ENCODE measurements at regions not wholly inside any gene's neighbourhood (a gene's known extent, or its start where the extent isn't known, plus 50 kb on each side); places are given as distances from the start of the nearest gene placed in this dataset.

DNA sequence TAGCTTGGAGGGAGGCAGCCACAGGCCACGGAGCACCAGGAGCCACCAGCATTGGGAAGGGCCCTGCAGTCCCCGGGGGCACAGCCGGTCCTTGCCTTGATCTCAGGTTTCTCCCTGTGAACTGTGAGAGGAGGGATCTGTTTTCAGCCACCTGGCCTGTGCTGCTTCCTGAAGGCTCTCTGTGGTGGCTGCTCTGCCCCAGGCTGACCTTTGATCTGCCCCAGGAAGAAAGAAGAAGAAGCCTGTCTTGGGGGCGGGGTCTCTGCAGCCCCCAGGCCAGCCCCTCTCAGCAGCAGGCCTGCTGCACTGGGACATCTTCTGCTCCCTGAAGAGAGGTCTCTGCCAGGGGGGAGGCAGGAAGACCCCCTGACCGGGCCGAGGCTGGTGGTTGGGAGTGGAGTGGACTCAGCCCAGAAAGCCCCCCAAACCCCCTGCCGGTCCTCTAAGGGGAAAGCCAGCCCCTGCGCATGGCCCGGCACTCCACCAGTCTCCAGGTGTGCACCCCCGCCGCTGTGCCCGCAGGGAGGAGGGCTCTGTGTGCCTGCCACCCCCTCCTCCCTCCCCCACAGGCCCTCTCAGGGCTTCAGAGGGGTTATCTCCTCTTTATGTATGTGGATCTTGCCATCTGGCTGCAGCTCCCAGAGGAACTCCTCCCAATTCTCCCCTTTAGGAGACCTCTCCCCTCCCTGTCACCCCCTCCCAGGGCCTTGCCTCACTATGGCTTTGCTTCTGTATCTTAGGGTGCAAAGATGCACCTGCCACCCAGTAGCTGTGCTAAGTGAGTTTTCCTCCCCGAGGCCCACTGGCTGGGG is 675.3 kb downstream of the BRD1 start:
- no peak for DNase-seq (ENCODE audit: low read depth)

DNA sequence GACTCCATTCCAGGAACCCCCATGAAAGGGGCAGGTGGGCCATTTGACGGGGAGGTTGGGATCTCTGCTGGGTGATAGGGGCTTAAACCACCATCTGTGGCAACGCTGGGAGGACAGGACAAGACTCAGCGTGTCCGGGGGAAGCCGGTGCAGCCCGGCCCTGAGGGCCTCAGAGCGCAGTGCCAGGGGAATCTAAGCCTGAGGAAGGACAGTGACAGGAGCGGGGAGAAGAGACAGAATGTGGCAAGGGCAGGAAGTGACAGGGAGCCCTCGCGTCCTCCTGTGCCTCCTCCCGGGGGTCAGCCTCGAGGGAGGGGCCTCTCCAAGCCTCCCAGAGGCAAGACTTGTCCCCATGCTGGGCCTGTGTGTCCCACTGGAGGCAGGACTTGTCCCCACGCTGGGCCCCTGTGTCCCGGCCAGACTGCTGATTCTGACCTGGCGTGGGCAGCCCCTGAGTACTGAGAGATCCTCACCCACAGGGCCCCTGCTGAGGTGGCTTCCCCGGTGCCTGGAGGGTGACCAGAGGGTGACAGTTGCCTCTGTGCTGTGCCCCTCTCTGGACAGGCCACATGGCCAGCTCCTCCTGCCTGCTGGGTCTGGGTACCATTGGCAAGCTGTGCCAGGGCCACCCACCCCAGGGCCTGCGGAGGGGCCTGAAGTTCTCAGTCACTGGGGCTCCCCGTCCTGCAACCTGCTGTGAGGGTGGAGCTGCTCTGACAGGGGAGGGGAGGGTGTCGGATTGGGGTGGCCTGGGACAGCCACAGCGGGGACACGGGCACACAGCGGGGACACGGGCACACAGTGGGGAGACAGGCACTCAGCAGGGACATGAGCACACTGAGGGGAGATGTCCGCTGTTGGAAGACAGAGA is 676.2 kb downstream of the BRD1 start:
- no peak for DNase-seq (ENCODE audit: low read depth)

DNA sequence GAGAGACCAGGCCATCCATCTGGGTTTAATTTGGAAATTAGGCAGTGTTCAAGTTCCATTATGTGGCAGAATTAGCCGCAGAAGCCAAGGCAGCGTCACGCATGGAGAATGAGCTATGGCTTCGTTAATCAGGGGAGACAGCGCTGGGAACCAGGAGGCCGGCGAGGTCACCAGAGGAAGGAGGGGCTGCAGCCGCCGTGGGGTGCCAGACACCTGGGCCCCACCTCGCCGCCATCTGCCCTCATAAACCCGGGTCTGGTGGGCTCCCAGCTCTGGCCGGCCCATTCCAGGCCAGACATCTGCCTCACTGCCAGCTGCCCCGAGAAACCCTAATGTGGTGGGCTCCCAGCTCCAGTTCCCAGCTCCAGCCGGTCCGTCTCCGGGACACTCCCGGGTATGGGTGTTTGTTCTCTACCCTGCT is 676.9 kb downstream of the BRD1 start:
- no peak for DNase-seq (ENCODE audit: low read depth)

DNA sequence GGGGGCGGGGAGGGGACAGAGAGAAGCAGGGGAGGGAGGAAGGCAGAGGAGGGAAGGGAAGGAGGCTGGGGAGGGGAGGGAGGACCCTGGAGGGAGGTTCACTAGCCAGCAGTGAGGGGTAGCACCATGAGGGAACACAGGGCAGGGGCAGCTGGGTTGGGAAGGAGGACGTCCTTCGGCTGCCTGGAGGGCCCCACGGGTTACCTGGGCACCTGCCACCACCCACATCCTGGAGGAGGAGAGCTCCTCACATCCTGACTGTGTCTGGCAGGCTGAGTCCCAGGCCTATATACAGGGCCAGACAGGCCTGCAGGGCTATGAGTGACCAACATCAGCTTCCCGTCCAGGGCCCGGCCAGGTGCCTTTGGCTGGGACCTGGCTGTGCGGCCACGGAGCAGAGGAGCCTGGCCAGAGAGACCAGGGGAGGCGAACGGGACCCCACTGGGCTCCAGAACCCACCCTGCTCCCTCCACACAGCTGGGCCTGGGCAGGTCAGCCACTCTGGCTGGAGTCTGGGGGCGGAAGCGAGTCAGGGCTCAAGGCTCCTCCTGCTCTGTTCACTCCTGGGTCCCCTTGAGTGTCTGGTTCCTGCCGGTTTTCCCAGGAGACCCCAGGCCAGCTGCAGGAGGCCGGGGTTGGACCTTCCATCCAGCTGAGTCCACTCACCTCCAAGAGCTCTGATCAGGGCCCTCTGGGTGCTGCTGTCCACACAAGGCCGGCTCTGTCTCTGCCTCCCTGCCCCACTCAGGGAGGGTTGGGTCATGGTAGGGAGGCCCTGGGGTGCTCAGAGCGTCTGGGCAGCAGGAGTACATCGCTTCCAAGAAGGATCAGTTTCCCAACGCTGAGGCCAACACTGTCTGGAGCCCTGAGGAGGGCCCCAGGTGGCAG is 677.7 kb downstream of the BRD1 start:
- DNase-seq (ENCODE audit: low read depth), result no peak

DNA sequence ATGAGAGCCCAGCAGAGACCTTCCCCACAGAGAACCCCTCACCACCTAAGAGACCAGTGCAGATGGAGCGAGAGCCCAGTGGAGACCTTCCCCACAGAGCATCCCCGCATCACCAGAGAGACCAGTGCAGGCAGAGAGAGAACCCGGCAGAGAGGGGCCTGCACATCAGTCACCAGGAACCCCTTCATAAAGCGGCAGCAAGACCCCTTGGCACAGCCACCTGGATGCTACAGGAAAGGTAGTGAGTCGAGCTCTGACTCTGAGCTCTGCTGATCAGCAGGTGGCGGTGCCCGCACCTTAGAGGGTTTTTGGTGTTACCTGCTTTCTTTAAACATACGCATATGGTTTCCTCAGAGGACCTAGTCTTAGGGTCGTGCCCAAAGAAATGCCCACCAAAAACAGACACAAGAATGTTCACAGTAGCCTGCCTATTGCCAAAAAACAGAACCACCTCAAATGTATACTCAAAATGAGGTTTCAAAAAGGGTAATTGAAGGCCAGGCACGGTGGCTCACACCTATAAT is 678.7 kb downstream of the BRD1 start:
- DNase-seq (ENCODE audit: low read depth), result no peak

DNA sequence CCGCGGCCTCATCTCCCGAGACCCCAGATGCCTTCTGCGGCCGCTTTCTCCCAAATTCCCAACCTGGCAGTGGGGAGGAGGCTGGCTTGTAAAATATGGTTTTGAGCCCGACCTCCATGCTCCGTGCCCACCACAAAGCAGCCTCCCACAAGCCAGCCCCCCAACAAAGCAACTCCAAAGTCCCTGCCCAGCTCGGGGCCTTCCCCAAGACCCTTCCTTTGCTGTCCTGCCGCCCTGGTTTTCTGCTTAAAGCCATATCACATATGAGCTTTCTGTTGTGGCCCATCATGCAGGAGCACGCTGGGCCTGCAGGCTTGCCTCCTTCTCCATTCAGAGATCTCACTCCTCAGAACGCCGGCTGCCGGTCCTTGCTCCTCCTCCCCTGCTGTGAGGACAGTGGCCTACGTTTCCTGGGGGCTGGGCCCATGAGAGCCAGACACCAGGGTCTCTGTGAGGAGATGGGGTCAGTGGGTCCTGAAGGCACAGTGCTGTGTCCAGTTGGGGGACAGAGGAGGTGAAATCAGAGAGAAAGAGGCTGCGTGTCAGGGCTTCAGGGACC is 680.0 kb downstream of the BRD1 start:
- DNase-seq (ENCODE audit: low read depth), result no peak

DNA sequence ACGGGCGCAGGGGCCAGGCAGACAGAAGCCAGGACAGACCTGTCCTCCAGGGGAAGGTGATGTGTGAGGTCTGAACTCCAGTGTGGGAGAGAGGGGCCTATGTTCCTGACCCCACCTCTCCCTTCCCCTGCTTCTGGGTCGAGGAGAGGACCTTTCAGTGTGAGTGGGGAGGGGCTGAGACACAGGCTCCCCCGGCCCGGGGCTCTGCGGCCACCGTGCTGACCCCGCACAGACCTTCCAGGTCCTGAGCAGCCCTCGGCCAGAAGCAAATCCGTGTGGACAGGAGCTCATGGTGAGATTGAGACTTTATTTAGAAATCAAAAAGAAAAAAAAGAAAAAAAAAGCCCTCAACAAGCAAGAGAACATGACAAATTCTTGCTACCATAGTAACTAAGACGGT is 680.5 kb downstream of the BRD1 start:
- DNase-seq (ENCODE audit: low read depth), result no peak

DNA sequence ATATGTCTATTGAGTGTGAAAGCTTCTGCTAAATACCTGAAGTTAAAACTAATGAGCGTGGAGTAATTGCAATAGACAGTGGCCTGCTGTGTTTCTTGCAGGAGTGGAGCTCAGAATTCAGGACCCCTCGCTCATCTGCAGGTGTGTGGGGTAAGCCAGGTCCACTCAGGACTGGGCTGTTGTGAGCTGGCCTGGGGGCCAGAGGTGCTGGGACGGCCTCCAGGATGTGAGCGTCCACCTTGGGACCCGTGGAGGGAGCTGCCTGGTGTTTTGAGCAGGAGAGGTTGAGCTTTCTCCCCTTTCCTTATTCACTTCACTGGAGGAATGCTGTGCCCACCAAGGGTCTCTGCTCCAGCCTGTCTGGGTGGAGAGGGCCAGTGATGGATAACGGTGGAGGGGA is 681.2 kb downstream of the BRD1 start:
- DNase-seq (ENCODE audit: low read depth), result no peak

DNA sequence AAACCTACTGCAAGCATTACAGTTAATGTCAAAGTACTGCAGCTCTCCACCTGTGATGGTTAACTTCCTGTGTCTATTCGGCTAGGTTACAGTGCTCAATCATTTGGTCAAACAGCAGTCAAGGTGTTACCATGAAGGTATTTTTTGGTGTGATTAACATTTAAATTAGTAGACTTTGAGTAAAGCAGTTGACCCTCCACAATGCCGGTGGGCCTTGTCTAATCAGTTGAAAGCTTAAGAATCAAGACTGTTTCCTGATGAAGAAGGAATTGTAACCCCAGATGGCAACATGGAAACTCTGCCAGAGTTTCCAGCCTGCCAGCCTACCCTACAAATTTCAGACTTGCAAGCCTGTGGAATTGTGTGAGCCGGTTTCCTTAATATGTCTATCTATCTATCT is 683.9 kb downstream of the BRD1 start:
- no peak for DNase-seq (ENCODE audit: low read depth)

DNA sequence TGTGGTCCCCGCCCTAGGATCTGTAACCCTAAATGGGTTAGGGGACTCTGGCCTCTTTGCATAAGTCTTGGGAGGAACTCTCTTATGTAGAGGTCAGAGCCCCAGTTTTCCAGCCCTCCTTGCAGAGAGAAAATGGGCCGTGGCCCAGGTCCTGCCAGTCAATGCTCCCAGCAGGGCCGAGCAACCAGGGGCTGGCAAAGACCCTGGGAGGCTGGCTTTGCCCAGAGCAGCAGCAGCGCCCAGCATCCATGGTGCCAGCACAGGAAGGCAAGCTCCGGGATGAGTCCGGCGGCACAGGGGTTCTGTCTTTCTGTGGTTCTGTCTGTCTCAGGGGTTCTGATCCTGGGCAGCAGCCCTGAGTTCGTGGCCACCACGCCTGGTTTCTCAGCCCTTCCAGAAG is 684.8 kb downstream of the BRD1 start:
- no peak for DNase-seq (ENCODE audit: low read depth)

DNA sequence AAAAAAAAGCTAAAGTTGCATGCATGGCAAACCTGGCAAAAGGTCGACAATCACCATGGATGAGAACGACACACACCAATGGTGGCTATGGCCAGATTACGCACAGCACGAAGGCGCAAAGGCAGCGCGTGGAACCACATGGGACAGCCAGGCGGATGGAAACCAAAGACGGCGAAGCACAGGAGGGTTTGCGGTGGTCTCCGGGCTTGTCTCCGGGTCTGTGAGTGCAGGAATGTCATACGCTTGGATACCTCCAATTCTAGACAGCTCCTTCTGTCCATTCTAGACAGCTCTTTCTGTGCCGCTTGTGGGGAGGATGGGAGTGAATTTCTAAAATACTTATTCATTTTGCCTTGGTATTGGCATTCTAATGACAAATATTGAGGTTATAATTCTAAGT is 685.4 kb downstream of the BRD1 start:
- DNase-seq (ENCODE audit: low read depth), result no peak

DNA sequence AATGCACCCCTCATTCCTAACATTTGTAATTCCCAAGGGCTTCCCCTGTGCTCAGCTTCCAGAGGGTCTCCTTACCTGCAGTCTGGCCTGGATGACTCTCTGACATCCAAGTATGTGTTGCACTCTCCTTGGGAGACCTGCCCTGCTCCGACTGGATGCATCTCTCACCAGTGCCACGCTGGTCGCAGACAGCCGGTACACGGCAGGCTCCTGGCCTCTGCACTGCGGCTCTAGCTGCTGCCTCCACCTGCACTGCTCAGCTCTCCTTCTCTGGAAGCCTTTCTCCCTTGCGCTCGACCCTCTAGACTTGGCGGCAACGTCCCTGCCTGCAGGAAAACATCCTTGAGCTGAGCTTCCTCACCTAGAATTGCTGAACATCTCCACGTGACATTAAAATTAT is 685.9 kb downstream of the BRD1 start:
- DNase-seq (ENCODE audit: low read depth), result no peak

DNA sequence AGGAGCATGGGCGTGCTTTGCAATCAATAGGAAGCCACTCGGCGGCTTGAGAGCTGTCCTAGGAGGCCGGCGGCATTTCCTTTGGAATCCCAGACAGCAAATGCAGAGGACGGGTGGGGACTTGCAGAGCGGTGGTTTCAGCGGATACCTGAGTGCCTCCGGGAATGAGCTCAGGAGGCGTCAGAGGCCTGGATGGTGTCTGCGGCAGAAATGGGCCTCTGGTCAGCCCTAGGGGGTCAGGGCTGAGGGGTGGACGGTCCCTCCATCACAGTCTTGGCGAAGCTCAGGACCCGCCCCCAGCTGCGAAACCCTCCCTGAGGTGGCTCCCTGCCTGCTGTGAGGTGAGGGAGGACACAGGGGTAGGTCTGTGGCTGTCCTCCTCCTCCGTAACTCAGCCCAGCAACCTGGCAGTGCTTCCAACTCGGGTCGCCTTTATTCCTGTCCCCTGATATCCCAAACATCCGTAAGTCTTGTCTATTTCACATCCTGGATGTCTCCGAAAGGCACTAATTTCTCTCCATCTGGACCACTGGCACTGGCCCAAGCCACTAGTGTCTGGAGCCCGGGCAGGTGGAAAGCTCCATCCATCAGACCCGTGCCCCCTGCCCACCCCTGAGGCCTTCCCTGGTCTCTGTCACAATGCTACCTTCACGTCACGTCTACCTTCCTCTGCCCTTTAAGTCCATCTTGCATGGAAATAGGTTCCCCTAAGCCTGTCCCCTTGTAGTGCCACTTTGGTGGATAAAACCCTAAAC is 686.6 kb downstream of the BRD1 start:
- no peak for DNase-seq (ENCODE audit: low read depth)

DNA sequence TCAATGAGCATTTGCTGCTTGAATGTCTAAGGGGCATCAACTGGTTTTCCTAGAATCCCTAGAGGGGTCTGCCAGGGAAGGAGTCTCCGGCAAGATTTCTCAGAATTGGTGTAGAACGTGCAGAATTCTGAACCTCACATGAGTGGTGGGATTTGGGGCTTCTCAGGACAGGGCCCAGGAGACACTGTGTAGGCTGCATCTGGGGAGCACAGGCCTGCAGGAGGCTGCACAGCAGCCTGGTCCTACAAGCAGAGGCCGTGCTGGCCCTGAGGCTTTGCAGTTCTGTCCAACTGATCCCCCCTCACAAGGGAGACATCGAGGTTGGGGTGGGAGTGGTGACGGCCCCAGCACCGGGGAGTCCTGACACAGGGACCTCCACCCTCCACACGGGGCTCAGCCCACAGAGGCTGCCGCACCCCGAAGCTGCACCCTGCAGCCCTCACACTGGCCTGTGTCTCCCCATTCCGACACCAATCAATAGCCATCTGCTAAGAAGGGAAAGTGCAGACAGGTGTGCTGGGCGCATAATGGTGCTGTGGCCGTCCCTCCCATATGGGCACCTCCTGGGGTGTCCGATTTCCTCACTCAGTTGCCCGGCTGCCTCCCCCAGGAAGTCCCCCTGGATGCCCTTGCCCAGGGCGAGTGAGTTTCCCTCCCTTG is 688.1 kb downstream of the BRD1 start:
- DNase-seq (ENCODE audit: low read depth), result no peak

DNA sequence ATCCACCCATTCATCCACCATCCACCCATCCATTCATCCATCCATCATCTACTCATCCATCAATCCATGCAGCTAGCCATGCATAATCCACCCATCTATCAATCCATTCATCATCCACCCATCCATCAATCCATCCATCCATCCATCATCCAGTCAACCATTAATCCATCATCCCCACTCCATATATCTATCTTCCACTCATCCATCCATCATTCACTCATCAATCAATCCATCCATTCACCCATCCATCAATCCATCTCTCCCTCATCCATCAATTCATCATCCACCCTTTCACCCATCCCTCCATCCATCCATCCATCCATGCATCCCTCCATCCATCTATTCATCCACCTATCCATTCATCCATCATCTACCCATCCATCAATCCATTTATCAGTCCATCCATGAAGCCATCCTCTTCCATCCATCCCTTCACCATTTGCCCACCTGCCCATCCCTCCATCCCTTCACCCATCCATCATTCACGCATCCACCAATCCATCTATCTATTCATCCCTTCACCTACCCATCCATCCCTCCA is 689.4 kb downstream of the BRD1 start:
- DNase-seq (ENCODE audit: low read depth), result no peak

DNA sequence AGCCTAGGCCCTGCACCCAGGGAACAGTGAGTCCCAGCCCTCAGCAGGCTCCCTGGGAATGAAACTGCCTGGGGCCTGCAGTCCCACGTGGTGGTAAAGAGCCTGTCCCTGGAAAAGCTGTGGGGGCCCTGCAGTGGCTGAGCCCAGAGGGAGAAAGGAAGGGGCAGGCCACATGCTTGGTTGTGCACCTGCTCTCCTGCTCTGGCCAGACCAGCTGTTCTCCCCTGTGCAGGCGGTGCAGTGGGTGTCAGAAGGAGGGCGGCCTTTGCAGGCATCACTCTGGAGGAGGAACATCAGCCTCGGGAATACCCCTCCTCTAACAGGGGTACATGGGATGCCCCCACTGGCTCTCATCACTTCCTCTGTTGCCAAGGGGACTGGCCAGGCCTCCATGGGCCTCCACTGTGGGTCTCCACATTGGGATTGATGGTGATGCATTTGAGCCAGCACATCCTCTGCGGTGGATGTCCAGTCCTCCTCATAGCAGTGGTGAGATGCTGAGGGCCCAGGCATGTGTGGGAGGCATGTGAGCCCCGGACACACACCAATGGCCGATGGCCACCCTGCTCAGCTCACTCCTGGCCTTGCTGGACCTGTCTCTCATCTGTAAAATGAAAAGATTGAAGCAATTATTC is 690.4 kb downstream of the BRD1 start:
- no peak for DNase-seq (ENCODE audit: low read depth)

DNA sequence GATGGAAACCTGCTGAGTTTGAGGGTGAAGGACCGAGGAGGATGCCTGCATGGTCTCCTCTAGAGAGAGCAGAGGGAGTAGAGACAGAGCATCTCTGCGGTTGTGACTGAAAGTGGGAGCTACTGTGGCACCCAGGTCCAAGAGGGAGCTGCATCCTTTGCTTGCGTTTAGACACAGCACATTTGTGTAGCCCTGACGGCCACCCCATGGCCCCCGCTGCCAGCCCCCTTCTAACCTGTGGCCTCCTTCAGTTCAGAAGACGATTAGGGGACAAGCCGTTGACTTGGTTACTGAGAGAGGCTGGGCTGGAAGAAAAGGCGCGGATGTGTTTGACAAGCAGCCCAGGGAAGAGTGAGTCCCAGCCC is 690.9 kb downstream of the BRD1 start:
- no peak for DNase-seq (ENCODE audit: low read depth)

DNA sequence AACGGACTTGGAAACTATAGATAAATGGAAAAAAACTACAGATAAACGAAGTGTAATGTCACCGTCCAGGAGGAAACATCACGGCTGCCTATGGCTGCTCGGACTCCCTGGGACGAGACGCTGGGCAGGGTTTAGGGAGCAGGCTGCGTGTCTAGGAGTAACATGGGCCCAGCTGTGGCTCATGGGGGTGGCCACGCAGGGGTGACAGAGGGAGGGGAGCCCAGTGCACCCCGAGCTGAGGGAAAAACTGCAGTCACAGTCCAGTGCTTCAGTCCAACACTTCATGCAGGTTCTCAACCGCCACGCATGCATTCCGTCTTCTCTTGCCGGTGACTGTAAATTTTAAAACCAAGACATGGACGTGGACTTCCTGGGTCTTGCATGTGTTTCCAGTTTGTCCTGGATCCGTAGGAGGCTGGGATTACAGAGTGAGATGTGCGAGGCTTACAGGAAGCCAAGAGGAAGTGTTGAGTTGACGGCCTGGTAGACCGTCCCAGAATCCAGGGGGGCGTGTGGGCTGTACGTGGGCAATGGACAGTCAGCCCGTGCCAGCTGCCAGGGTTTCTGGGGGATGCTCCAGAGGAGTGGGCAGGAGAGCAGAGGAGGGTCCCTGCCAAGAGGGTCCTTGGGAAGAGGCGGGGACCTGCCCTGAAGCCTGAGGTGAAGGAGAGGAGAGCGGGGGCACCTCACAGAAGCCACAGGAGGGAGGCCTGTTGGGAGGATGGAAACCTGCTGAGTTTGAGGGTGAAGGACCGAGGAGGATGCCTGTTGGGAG is 691.4 kb downstream of the BRD1 start:
- DNase-seq (ENCODE audit: low read depth), result no peak
